ENCODE measurements at regions not wholly inside any gene's neighbourhood (a gene's known extent, or its start where the extent isn't known, plus 50 kb on each side); places are given as distances from the start of the nearest gene placed in this dataset.
"Not testable (repeated sequence)": the region's sequence is repeated elsewhere in the genome, so short reads cannot be mapped to it uniquely, and the experiment has no call there.

DNA sequence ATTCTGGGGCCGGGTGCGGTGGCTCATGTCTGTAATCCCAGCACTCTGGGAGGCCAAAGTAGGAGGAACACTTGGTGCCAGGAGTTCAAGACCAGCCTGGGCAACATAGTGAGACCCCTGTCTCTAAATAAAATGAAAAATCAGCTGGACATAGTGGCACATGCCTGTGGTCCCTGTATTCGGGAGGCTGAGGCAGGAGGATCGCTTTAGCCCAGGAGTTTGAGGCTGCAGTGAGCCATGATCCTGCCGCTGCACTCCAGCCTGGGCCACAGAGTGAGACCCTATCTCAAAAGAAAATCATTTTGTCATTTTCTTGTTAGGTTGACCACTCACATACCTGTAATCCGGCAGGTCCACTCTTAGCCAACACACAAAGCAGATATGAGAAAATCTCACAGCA, 63.6 kb upstream of the IQSEC1 start:
- not testable (repeated sequence) for TF ChIP-seq CTCF (IDR thresholded peaks at IDR 0.05; ENCODE audit: low read depth, low read length, poor library complexity, severe bottlenecking); EZH2phosphoT487 (IDR thresholded peaks at IDR 0.05; ENCODE audit: borderline replicate concordance, low read length)
